H1 (cell line): ENCODE measurements at regions not wholly inside any gene's neighbourhood (a gene's known extent, or its start where the extent isn't known, plus 50 kb on each side); places are given as distances from the start of the nearest gene placed in this dataset.

Source experiments
- CTCF ChIA-PET: fragments of 300-600 bp; sonication (Branson Sonifier 250); formaldehyde crosslinking; loops from one replicate; lab custom pipeline; 2021; ENCODE audit not compliant: partially characterized antibody; lab: Charles Lee
- POLR2A ChIA-PET: fragments of 300-600 bp; sonication (Branson Sonifier 250); formaldehyde crosslinking; loops from one replicate; lab custom pipeline; 2021; ENCODE audit warnings: inconsistent platforms; ENCODE audit not compliant: partially characterized antibody; lab: Charles Lee
- DNase-seq, 2 experiments: peaks; one replicate each; pipeline versions ENCODE4 v3.0.0 to v3.0.0-alpha.2; 2010 to 2022; ENCODE audit warnings: low spot score in 2 of 2, low read depth in 1 of 2, mixed read lengths in 1 of 2
- FAIRE-seq: peaks from 2 replicates; lab custom pipeline; 2011; peaks lifted over from hg19 to GRCh38; lab: Jason Lieb, UNC
- H2AFZ ChIP-seq: 2 replicates; pipeline ENCODE4 v1.8.1; 2012; ENCODE audit warnings: low read length, inconsistent platforms
- H2AK5ac ChIP-seq: 2 replicates; pipeline ENCODE4 v1.6.1; 2013; ENCODE audit warnings: low read depth, low read length
- H2BK120ac ChIP-seq: replicated peaks from 2 replicates; pipeline ENCODE3; 2013; ENCODE audit warnings: low read depth, low read length, inconsistent platforms
- H2BK12ac ChIP-seq: 2 replicates; pipeline ENCODE4 v1.6.1; 2013; ENCODE audit warnings: low read depth, low read length
- H2BK15ac ChIP-seq: 2 replicates; pipeline ENCODE4 v1.6.1; 2013; ENCODE audit warnings: low read length
- H2BK20ac ChIP-seq: 2 replicates; pipeline ENCODE4 v1.6.1; 2013; ENCODE audit warnings: low read length
- H2BK5ac ChIP-seq: 2 replicates; pipeline ENCODE4 v1.6.1; 2013; ENCODE audit warnings: low read depth, low read length
- H3K14ac ChIP-seq: 2 replicates; pipeline ENCODE4 v1.6.1; 2013; ENCODE audit warnings: inconsistent platforms; ENCODE audit not compliant: insufficient read length
- H3K18ac ChIP-seq: 2 replicates; pipeline ENCODE4 v1.6.1; 2013; ENCODE audit warnings: low read length; ENCODE audit errors: extremely low read depth
- H3K23ac ChIP-seq: 2 replicates; pipeline ENCODE4 v1.6.1; 2013; ENCODE audit warnings: inconsistent platforms; ENCODE audit not compliant: insufficient read length
- H3K23me2 ChIP-seq: 2 replicates; pipeline ENCODE4 v1.6.1; 2013; ENCODE audit warnings: low read depth, low read length
- H3K27ac ChIP-seq: 2 replicates; pipeline ENCODE4 v1.6.1; 2011; ENCODE audit warnings: low read depth, low read length, inconsistent platforms
- H3K27me3 ChIP-seq, 4 experiments: replicated peaks in 1 of 4; 1 replicate in 1 of 4; 2 replicates in 3 of 4; pipeline versions ENCODE4 v1.6.1 to v1.8.1; 2011 to 2013; ENCODE audit warnings: low read length in 3 of 4, mild to moderate bottlenecking in 3 of 4, inconsistent platforms in 2 of 4, mixed read lengths in 2 of 4, moderate library complexity in 1 of 4; ENCODE audit not compliant: control insufficient read depth in 3 of 4, insufficient read depth in 3 of 4; ENCODE audit errors: extremely low read depth in 1 of 4
- H3K36me3 ChIP-seq, 4 experiments: 2 replicates each; pipeline versions ENCODE4 v1.6.1 to v1.8.1; 2011 to 2013; ENCODE audit warnings: mild to moderate bottlenecking in 4 of 4, low read length in 3 of 4, moderate library complexity in 2 of 4, control low read depth in 1 of 4, inconsistent platforms in 1 of 4; ENCODE audit not compliant: insufficient read depth in 4 of 4, control insufficient read depth in 2 of 4
- H3K4ac ChIP-seq: replicated peaks from 2 replicates; pipeline ENCODE3; 2013; ENCODE audit warnings: low read length, low read depth, mixed read lengths, inconsistent platforms; ENCODE audit not compliant: insufficient read length
- H3K4me1 ChIP-seq, 4 experiments: replicated peaks in 1 of 4; 1 replicate in 1 of 4; 2 replicates in 3 of 4; pipeline versions ENCODE4 v1.6.1 to v1.8.1; 2011 to 2013; ENCODE audit warnings: low read length in 3 of 4, inconsistent platforms in 2 of 4, mixed read lengths in 1 of 4; ENCODE audit not compliant: insufficient read depth in 4 of 4, control insufficient read depth in 3 of 4
- H3K4me2 ChIP-seq, 2 experiments: 2 replicates each; pipeline versions ENCODE4 v1.6.1 to v1.8.1; 2011 to 2013; ENCODE audit warnings: low read depth in 2 of 2, low read length in 2 of 2, control low read depth in 1 of 2, inconsistent platforms in 1 of 2, mild to moderate bottlenecking in 1 of 2; ENCODE audit not compliant: insufficient read depth in 1 of 2
- H3K4me3 ChIP-seq, 4 experiments: fragments of 200-600, 300-600 bp in 1 of 4; sonication (generic), shearing (Covaris generic), sonication (Bioruptor Twin) in 1 of 4; 2 replicates each; pipeline versions ENCODE4 v1.5.1 to v1.8.1; 2011 to 2016; ENCODE audit warnings: low read length in 4 of 4, low read depth in 3 of 4, control low read depth in 2 of 4, inconsistent platforms in 2 of 4, mild to moderate bottlenecking in 2 of 4, mixed read lengths in 1 of 4, moderate library complexity in 1 of 4; ENCODE audit not compliant: insufficient read depth in 2 of 4; ENCODE audit errors: extremely low read depth in 1 of 4
- H3K56ac ChIP-seq: replicated peaks from 2 replicates; pipeline ENCODE3; 2013; ENCODE audit warnings: low read depth, mild to moderate bottlenecking, mixed read lengths, low read length, inconsistent platforms; ENCODE audit not compliant: insufficient read length
- H3K79me1 ChIP-seq: 2 replicates; pipeline ENCODE4 v1.6.1; 2013; ENCODE audit warnings: low read depth, low read length, control low read depth
- H3K79me2 ChIP-seq, 2 experiments: 2 replicates each; pipeline versions ENCODE4 v1.6.1 to v1.8.1; 2012 to 2013; ENCODE audit warnings: low read length in 2 of 2, mild to moderate bottlenecking in 2 of 2, inconsistent platforms in 1 of 2; ENCODE audit not compliant: insufficient read depth in 2 of 2, control insufficient read depth in 1 of 2
- H3K9ac ChIP-seq, 4 experiments: replicated peaks in 1 of 4; 1 replicate in 1 of 4; 2 replicates in 3 of 4; pipeline versions ENCODE4 v1.6.1 to v1.8.1; 2011 to 2013; ENCODE audit warnings: low read depth in 3 of 4, low read length in 3 of 4, control low read depth in 2 of 4, mild to moderate bottlenecking in 2 of 4, moderate library complexity in 2 of 4, inconsistent platforms in 1 of 4; ENCODE audit errors: extremely low read depth in 1 of 4
- H3K9me3 ChIP-seq, 2 experiments: 2 replicates each; pipeline versions ENCODE4 v1.6.1 to v1.8.1; 2012 to 2013; ENCODE audit warnings: mild to moderate bottlenecking in 2 of 2, moderate library complexity in 2 of 2, control low read depth in 1 of 2, inconsistent platforms in 1 of 2, low read depth in 1 of 2, low read length in 1 of 2, mixed read lengths in 1 of 2; ENCODE audit not compliant: insufficient read depth in 2 of 2
- H4K20me1 ChIP-seq, 2 experiments: replicated peaks in 1 of 2; 2 replicates each; pipeline versions ENCODE3 to v1.8.1; 2011 to 2013; ENCODE audit warnings: inconsistent platforms in 2 of 2, low read length in 2 of 2, mild to moderate bottlenecking in 1 of 2; ENCODE audit not compliant: insufficient read depth in 2 of 2, control insufficient read depth in 1 of 2
- H4K5ac ChIP-seq: 2 replicates; pipeline ENCODE4 v1.6.1; 2013; ENCODE audit warnings: low read length, low read depth, mixed read lengths, inconsistent platforms; ENCODE audit not compliant: insufficient read length
- H4K8ac ChIP-seq: 2 replicates; pipeline ENCODE4 v1.8.0; 2013; ENCODE audit warnings: mild to moderate bottlenecking, moderate library complexity, low read length, inconsistent platforms; ENCODE audit not compliant: insufficient read depth; ENCODE audit errors: extremely low read depth
- H4K91ac ChIP-seq: replicated peaks from 2 replicates; pipeline ENCODE3; 2013; ENCODE audit warnings: low read length, mixed read lengths, inconsistent platforms; ENCODE audit not compliant: insufficient read length
- CHD1 ChIP-seq: IDR thresholded peaks from 2 replicates; pipeline ENCODE4 v1.6.1; 2012; ENCODE audit warnings: low read depth, low read length, improper control_type of control experiment
- KDM4A ChIP-seq: IDR thresholded peaks from one replicate; pipeline ENCODE4 v1.7.1; 2012; ENCODE audit warnings: low read depth, mild to moderate bottlenecking, moderate library complexity, low read length, inconsistent platforms; ENCODE audit not compliant: severe bottlenecking
- ZNF274 ChIP-seq: IDR thresholded peaks from 2 replicates; pipeline ENCODE4 v1.7.0; 2012; ENCODE audit warnings: low read length, borderline replicate concordance; ENCODE audit errors: extremely low read depth
- WGBS, 2 experiments: shearing (Covaris generic) in 1 of 2; methylation state at CpG; one replicate each; pipeline versions ENCODE4 v1.1.6 to v1.1.7; 2013 to 2015; ENCODE audit warnings: low lambda C conversion rate in 2 of 2, mixed read lengths in 2 of 2, inconsistent platforms in 1 of 2, low coverage in 1 of 2, missing lambda C conversion rate in 1 of 2; ENCODE audit not compliant: insufficient replicate concordance in 2 of 2, insufficient coverage in 1 of 2, insufficient read length in 1 of 2; ENCODE audit errors: extremely low coverage in 1 of 2, missing lambda C conversion rate in 1 of 2; 5-methylcytosine and 5-hydroxymethylcytosine counted together

DNA sequence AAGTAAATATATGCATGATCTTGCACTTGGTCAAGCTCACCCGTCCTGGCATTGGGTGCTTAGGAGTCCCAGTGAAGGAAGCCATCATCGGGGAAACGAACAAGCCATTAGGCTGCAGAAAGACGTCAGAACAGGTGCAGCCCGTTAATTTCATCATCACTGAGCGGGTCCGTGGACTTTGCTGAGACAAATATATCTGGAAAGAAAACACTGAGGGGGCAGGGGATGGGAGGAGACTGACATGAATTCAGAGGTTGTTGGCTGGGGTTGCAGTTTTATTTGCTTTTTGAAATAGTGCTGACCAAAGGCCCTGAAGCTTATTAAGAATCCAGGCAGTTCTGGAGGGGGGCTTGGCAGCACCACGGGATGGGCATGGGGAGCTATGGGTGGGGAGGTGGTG lies 207.2 kb downstream of the ENGASE start:
- Histone ChIP-seq H3K4ac (no peak overlapping the region), H3K4me2 (no peak overlapping the region), H2BK20ac (no peak overlapping the region), H3K27ac (no peak overlapping the region), H4K20me1 (peaks cover 0 to 3% of the 10 kb centered on the region in 2 experiments), H3K23ac (no peak overlapping the region), H2AK5ac (no peak overlapping the region), H3K18ac (no peak overlapping the region), H3K36me3 (no peaks in the 10 kb centered on the region), H3K23me2 (0 out of 2 replicates have a peak, but pooled peaks cover 3% of the 10 kb centered on the region), H3K79me1 (no peaks in the 10 kb centered on the region), H3K14ac (no peak overlapping the region), H3K4me3 (no peak overlapping the region), H2BK15ac (no peak overlapping the region), H2BK12ac (no peak overlapping the region), H3K9me3 (no peaks in the 10 kb centered on the region), H3K9ac (no peak overlapping the region), H3K4me1 (0 out of 7 replicates have a peak, but pooled peaks cover 0 to 3% (median 0%) of the 10 kb centered on the region in 4 experiments), H4K91ac (no peak overlapping the region), H3K27me3 (no peaks in the 10 kb centered on the region; a peak in 1 of 7 replicates), H2BK5ac (no peak overlapping the region), H4K5ac (no peak overlapping the region), H2AFZ (no peak overlapping the region), H3K79me2 (no peaks in the 10 kb centered on the region), H2BK120ac (no peak overlapping the region), H4K8ac (no peak overlapping the region), H3K56ac (no peak overlapping the region)
- 89% methylated on average over 8 of the region's 8 CpGs; no CpG with 5 or more reads in 1 of the 2 experiments for WGBS, 2 experiments
- CTCF ChIA-PET: interaction anchor here (0.6 to 1.9 kb wide), 8 partner anchors 9 to 322 kb away, joined by 3 to 5 read pairs (median 3); no protein-coding TSS in a partner anchor
- FAIRE-seq (no peak), DNase-seq (no peak)
- TF ChIP-seq ZNF274: no peak
- TF ChIP-seq CHD1: no peak
- TF ChIP-seq KDM4A: no peak
- POLR2A ChIA-PET: no interaction called here
